B cell (primary cell): ENCODE measurements at regions not wholly inside any gene's neighbourhood (a gene's known extent, or its start where the extent isn't known, plus 50 kb on each side); places are given as distances from the start of the nearest gene placed in this dataset.

Source experiments
- CTCF ChIP-seq: fragments of 200-600 bp; IDR thresholded peaks from one replicate; pipeline ENCODE4 v1.8.0; 2022; ENCODE audit warnings: antibody characterized with exemption, mild to moderate bottlenecking
- EZH2 ChIP-seq: IDR thresholded peaks from 2 replicates; pipeline ENCODE4 v1.6.1; 2012; ENCODE audit warnings: borderline replicate concordance, low read depth, mild to moderate bottlenecking, moderate library complexity, low read length; ENCODE audit not compliant: insufficient read depth, poor library complexity, severe bottlenecking

GRCh38 chr1:163870666-163871065 is 548.9 kb downstream of the NUF2 start:
- TF ChIP-seq CTCF (no peak), EZH2 (no peak)
